ENCODE measurements at regions not wholly inside any gene's neighbourhood (a gene's known extent, or its start where the extent isn't known, plus 50 kb on each side); places are given as distances from the start of the nearest gene placed in this dataset.
"Not testable (repeated sequence)": the region's sequence is repeated elsewhere in the genome, so short reads cannot be mapped to it uniquely, and the experiment has no call there.

DNA sequence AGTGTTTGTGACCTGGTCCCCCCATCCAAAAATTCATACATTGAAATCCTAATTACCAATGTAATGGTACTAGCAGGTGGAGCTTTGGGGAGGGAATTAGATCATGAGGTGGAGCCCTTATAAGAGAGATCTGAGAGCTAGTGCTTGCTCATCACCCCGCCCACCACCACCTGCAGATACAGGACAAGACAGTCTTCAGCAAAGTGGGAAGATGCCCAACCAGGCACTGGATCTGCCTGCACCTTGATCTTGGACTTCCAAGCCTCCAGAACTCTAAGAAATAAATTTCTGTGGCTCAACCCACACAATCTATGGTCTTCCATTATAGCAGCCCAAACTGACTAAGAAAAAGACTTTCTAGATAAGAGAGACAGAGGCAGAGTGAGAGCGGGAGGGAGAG is 343.4 kb downstream of the LRRIQ3 start:
- DNase-seq (ENCODE audit: low spot score), result no peak

DNA sequence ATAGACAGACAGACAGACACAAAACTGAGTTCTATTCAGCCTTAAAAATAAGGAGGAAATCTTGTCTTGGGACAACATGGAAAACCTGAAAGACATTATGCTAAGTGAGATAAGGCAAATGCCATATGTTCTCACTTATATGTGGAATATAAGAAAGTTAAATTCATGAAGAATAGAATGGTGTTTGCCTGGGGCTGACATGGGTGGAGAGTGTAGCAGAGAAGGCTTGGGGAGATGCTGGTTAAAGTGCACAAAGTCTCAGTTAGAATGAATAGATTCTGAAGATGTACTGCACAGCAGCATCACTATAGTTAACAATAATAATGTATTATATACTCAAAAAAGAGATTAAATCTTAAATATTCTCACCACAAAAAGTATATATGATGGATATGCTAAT is 355.5 kb downstream of the LRRIQ3 start:
- no peak for DNase-seq (ENCODE audit: low spot score)

DNA sequence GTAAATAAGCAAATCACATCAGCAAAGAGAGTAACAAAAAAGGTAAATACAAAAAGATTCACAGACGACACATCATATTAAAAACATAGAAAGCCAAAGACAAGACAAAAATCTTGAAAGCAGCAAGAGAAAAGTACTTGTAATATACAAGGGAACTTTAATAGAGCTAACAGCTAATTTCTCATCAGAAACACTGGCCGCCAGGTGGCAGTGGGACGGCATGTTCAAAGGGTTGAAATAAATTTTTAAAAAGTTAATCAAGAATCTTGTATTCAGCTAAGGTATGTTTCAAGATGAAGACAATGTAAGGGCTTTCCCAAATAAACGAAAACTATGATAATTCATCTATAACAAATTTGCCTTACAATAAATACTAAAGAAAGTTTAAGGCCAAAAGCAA is 358.1 kb downstream of the LRRIQ3 start:
- no peak for DNase-seq (ENCODE audit: low spot score)

DNA sequence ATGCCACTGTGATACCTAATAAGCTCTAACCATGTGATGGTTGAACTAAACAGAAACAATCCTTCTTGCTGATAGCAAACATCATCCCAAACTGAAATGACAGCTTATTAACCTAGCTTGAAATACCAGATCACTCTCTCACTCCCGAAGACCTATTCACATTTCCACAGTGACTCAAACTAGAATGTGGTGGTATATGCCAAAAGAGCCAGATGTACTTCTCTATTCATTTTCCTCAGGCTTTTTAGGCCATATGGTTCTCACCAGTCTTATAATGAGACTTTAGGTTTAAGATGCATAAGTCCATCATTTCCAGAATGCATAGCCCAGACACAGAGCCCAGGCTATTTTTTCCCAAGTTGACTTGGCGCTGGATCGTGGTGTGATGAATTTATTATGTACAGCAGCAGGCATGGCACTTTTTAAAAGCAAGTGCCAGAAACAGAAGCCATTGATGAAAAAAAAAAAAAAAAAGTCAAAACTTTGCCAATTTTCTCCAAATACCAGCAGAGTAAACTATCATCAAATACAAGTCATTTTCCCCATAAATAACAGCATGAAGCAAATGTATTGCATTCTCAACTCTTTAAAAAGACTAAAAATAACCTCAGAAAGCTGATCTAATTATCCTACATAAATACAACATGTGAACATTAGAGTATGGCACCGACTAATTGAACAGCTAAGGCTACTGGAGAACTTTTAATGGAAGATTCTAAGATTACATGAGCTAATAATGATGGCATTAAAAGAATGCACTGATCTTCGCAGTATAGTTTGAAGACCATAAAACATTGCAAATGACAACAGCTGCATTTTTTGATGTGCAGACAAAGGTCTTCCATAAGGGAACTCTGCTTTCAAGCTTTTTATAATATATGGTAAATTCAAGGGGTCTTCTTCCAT is 365.4 kb downstream of the LRRIQ3 start:
- DNase-seq (ENCODE audit: low spot score), result no peak

DNA sequence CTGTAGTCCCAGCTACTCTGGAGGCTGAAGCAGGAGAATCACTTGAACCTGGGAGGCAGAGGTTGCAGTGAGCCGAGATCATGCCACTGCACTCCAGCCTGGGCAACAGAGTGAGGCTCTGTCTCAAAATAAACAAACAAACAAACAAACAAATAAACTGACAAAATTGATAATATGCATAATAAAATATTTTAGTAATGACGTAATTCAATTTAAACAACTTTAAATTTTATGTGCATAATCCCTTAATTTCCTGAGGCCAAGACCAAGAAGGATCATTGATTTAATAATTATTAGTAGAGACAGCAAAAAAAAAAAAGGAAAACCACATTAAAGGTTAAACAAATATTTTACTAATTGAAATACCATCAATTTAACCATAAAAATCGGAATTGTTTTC is 370.7 kb downstream of the LRRIQ3 start:
- not testable (repeated sequence) for DNase-seq (ENCODE audit: low spot score)

DNA sequence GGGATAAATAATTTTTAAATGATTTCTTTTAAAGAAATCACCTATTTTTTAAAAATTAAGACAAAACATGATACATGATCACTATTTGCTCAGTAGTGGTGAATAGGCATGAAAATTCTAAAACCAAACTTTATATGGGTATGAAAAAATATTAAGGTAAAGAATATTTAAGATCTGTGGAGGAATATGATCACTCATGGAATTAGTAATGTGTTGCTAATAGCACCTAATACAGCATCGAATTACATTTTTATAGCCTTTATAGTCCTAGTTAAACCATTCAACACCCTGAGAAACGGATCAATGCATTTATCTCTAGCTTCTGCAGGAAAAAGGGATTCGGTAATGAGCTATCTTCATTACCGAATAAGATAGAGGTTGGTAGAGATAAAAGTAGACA is 373.9 kb downstream of the LRRIQ3 start:
- no peak for DNase-seq (ENCODE audit: low spot score)

DNA sequence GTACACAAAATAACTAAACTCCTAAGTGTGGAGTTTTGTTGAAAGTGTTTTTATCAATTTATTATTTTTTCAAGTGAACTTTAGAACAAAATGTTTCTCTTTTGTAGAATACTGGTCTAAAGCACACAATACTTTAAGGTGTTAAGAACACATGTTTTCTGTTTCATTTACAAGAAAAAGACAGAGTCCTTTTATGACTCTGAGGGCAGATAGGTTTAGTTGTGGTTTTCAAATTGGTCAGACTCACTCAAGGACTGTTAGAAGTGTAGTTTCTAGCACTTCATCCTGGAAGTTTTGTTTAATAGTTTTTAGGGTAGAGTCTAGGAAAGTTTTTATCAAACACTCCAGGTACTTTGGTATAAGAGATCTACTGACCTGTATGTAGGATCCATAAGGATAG is 376.5 kb downstream of the LRRIQ3 start:
- DNase-seq (ENCODE audit: low spot score), result no peak

DNA sequence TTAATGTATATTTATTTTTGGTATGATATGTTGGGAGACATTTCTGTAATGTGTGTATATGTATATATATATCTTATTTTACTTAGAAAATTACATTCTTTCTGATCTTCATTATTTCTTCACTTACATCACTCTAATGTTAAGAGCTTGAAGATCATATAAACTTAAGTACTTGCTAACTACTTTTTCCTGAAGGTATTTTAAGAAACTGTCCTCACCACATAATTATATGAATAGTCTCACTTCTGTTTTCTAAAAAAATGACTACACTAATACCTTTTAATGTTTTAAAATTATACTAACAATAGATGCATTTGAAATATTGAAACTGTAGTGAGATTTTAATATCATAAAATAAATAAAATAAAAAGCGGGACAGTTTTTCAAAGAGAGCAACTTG is 377.1 kb downstream of the LRRIQ3 start:
- DNase-seq (ENCODE audit: low spot score), result no peak

DNA sequence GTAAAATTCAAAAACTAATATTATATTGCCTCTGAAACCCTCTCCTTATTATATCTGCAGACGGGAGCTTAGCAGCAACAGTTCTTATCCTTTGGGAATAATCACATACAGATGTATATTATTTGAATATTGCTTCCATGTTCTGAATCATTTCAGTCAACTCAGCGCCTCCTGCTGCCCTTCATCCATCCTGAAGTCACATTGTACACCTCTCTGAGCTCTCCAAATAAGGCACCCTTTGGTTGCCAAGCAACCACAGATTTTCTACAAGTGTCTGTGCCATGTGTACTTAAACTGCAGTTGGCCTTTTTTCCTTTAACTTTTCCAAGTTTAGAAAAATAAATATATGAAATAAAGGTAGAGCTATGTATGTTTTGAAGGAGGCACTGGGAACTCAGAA is 384.3 kb downstream of the LRRIQ3 start:
- no peak for DNase-seq (ENCODE audit: low spot score)

DNA sequence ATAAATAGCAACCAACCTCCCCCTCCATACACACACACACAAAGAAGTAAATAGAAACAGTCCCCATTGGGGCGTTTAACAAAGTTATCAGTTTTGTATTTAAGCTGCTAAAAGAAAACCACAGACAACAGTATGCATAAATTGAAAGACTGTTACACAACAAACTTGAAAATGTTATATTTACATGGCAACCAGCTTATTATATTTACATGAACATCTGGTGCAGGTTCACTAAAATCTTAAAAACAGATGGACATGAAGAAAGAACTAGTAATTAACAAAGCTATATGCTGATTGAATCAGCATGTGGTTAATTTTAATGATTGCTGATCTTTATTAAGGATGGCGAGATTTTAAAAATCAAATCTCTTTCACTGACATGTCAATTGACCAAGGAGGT is 384.7 kb downstream of the LRRIQ3 start:
- no peak for DNase-seq (ENCODE audit: low spot score)

DNA sequence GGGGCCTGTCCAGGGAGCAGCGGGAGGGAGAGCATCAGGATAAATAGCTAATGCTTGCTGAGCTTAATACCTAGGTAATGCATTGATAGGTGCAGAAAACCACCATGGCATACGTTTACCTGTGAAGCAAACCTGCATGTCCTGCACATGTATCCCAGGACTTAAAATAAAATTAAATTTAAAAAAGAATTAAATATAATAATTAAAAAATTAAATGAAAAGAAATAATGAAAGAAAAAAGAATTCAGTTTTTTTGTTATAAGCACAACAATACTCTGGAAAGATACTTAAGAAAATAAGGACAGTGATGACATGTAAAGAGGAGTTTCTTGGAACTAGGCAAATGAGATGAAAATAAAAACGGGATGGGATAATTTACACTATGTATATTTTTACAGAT is 386.2 kb downstream of the LRRIQ3 start:
- DNase-seq (ENCODE audit: low spot score), result no peak

DNA sequence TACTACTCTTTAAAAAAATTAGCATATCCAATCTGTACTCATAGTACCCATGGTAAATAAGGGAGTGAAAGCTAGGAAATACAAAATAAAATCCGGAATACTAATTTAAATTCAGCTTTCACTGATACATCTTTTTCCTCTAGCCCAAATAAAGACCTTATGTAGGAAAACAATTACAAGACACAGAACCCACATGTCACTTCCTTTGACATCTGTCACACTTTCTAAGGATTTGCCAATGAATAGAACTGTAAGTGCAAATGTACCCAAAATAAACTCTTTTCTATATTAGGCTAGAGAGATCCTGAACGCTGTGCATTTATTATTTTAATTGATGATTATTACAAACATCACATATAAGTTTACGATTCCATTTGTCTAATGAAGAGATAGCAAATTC is 393.0 kb downstream of the LRRIQ3 start:
- DNase-seq (ENCODE audit: low spot score), result no peak

DNA sequence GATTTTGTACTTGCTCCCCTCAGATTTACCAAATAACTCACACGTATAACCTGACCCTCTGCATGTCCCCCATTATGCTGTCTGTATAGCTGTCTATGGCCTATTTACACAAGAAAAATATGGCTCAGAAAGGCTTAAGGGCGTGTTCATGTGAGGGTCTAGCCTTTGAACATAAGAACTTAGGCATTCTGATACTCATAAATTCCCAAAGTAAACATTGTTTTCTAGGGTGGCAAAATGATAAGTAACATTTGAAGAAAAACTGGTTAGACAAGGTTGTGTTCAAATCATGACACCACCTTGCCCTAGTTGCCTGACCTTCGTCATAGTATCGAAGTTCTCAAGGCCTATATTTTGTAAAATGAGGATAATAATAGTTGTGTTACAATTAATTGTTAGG is 394.6 kb downstream of the LRRIQ3 start:
- DNase-seq (ENCODE audit: low spot score), result no peak

DNA sequence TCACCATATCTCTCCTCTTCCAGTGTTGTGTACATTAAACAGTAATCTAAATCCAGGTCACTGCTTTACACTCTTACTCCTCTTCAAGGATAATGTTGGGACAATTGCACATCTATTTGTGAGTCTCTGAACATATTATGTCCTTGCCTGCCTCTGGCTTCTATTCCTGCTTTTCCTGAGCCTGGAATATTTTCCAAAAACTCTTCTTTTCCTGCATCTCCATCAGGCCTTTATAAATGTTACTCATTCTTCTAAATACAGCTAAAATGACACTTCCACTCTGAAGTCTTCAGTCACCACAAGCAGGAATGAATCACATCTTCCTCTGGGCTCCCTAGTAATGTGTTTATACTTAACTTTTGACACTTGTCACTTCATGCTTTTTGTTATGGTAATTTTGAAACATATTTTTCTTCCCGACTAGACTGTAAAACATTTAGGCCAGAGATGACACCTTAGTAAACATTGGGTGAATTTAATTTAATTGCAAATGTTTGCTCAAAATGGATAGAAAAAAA is 396.0 kb downstream of the LRRIQ3 start:
- DNase-seq (ENCODE audit: low spot score), result no peak

DNA sequence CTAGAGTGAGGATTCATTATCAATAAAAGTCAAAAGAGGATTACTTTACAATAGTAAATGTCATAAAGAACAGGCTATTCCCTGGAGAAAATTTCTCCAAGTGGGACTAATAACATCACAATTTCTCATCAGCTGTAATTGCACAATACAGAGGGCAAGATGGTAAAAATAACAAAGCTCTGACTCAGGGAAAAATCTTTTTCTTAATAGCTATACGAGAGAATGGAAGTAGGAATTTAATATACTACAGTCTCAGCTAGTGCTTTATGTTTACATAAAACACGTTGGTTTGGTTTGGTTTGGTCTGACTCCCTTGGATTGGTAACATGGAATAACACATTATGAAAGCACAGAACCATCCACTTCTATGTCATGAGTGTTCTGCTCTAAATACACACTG is 397.6 kb downstream of the LRRIQ3 start:
- no peak for DNase-seq (ENCODE audit: low spot score)

DNA sequence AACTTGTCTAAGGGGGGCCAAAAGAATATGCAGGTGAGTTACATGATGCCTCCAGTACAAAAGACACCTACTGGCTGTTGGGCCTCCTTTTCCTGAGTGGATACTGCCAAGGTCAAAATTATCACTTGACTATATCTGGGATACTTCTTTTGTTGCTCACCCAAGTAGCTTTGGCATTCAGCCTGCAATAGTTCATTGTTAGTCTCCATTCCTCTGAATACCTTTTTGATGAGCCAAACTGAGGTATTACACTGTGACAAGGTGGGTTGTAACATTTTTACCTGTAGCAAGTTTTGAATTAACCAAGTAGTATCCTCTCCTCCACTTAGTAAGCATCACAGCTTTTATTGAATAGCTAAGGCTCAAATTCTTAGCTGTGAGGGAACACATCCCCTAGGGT is 408.0 kb downstream of the LRRIQ3 start:
- no peak for DNase-seq (ENCODE audit: low spot score)

DNA sequence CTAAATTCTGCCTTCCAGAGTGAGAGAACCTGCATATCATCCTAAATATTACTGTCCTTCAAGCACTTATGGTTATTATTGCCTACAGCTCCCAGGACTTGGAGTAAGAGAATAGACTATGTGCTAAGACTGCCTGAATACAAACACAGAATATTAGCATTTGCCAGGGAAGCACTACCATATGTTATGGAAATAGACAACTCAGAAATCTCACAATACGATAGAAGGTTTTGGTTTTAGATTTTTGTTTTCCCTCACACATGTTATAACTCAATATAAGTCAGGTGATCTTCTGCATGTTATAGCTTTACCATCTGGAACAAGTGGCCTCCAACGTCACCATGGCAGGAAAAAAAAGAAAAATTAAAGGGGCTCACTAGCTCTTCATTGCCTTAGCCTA is 413.9 kb downstream of the LRRIQ3 start:
- DNase-seq (ENCODE audit: low spot score), result no peak

DNA sequence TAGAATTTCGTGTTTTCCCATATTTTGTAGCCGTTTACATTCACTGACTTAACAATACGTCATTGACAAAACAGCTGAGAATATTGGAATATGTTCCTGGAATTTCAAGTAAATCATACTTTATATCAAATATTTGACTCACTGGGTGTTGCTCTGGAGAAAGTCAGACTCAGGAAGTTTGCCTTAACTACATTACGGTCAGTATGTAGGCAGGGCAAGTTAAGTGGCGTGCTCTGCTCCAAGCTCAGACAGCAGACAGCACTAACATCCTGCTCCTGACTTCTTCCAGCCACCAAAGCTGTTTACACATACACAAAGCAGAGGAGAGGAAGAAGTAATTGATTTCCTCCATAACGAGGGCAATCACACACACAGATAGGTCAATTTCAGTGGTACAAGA is 414.6 kb downstream of the LRRIQ3 start:
- DNase-seq (ENCODE audit: low spot score), result no peak

DNA sequence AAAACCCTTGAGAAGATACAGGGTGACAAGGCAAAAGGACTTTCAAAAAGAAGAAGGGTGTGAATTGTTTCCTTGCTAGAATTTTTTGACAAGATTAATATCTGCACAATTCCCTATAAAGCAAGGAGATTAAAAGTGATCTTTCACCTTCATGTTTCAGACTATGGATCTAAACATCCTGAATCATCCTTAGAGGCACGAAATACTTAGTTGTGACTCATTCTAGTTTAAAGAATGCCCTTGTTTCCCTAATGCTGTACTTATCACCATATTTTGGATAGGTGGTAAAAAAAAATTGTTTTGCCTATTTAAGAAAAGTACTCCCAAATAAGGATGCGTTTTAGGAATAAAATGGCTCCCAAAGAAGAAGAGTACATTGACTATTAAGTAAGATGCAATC is 415.1 kb downstream of the LRRIQ3 start:
- DNase-seq (ENCODE audit: low spot score), result no peak

DNA sequence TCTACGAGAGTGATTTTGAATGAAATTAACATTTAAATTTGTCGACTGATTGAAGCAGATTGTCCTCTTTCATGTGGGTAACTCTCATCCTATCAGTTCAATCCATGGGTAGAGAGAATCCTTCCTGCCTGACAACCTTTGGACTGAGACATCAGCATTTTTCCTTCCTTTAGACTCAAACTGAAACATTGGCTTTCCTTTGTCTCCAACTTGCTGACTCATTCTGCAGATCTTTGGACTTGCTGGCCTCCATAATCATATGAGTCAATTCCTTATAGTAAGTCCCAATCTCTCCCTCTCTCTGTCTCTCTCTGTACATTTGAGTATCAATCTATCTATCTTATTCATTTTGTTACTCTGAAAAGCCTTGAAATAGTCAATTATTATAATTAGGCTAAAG is 416.7 kb downstream of the LRRIQ3 start:
- DNase-seq (ENCODE audit: low spot score), result no peak

DNA sequence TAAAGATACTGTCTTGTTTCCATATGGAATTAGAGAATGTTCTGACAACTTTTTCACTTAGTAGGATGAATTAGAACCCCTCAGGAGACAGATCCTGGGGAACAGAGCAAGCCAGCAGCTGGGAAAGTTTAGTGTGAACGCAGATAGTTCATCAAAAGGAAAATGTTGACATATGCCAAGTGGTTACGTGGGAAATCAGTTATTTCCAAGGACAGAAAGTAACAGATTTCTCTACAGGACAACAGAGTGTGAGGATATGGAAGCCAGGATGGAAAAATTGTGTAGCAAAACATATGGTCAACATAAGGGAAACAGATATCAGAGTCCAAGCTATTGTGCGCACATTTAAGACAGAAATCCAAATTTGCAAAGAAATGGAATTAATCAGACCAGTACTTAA is 419.5 kb downstream of the LRRIQ3 start:
- DNase-seq (ENCODE audit: low spot score), result no peak

DNA sequence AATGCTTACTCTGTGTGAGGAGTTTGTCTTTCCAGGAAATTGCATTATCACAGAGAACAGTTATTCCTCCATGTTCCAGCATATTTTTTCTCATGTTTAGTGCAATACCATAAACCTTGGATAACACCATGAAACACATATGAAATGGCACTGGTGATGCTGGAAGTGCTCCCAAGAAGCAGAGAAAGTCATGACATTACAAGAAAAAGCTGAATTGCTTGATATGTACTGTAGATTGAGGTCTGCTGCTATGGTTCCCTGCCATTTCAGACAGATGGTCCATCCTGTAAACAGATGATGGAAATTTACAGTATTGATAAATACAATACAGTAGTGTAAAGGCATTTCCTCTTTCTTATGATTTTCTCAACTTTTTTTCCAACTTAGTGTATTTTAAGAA is 422.1 kb downstream of the LRRIQ3 start:
- DNase-seq (ENCODE audit: low spot score), result no peak

DNA sequence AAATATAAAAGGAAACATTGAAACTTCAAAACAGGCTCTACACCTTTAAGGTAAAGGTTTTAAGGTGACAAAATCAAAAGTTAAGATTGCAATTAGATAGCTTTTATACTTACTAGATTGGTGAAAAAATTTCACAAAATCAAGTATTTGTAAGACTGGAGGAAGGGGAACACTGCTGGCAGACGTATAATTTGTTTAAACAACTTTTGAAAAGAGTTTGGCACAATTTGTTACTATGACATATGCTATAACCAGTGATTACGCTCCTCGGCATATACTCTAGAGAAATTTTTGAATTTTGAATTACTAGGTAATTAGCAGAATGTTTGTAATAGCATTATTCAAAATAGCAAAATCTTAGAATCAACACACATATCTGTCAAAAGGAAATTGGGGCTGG is 425.0 kb downstream of the LRRIQ3 start:
- DNase-seq (ENCODE audit: low spot score), result no peak

DNA sequence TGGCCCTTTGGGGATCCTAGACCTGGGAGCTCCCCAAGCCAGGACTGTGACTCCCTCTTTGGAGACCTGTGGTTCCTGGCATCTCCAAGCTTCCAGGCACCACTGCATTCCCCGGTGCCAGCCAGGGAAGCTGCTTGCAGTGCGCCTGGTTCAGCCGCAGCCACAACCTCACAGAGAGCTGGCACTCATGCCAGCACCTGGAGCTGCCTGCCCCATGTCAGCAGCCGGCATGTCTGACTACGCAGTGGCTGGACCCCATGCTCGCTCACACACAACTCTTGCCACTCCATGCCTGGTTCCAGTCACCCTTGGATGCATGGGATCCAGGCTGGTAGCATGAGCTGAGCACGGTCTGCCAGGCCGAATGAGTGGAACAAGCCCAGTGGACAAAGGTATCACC is 426.6 kb downstream of the LRRIQ3 start:
- no peak for DNase-seq (ENCODE audit: low spot score)
